MCF 10A (cell line): ENCODE measurements at regions not wholly inside any gene's neighbourhood (a gene's known extent, or its start where the extent isn't known, plus 50 kb on each side); places are given as distances from the start of the nearest gene placed in this dataset.

Experiments
- BruUV-seq: library from RNA; stranded (reverse); fragments of 400-500 nt; replicated peaks from 2 replicates; lab custom pipeline; 2021; lab: Mats Ljungman, UMichigan
- CTCF ChIA-PET: fragments of 300-600 bp; sonication (Branson Sonifier 250); formaldehyde crosslinking; extraction: SDS; loops from one replicate; lab custom pipeline; 2021; ENCODE audit warnings: antibody characterized with exemption, inconsistent platforms; lab: Yijun Ruan, JAX
- POLR2A ChIA-PET: fragments of 300-600, 350-650 bp; sonication (Branson Sonifier 250); formaldehyde crosslinking; extraction: SDS; loops from one replicate; lab custom pipeline; 2020; ENCODE audit warnings: antibody characterized with exemption, inconsistent platforms; lab: Yijun Ruan, JAX
- DNase-seq: peaks from one replicate; pipeline ENCODE4 v3.0.0-alpha.2; 2018; ENCODE audit not compliant: unreplicated experiment
- H3K27ac Mint-ChIP-seq: one replicate; pipeline ENCODE4 v1.8.0; 2022; ENCODE audit warnings: mild to moderate bottlenecking, low read depth, mixed read lengths; ENCODE audit not compliant: unreplicated experiment
- H3K27me3 Mint-ChIP-seq: one replicate; pipeline ENCODE4 v1.8.0; 2022; ENCODE audit warnings: mixed read lengths; ENCODE audit not compliant: insufficient read depth, unreplicated experiment
- H3K36me3 Mint-ChIP-seq: one replicate; pipeline ENCODE4 v1.8.0; 2022; ENCODE audit warnings: mild to moderate bottlenecking, moderate library complexity, mixed read lengths; ENCODE audit not compliant: insufficient read depth, unreplicated experiment
- H3K4me1 Mint-ChIP-seq: one replicate; pipeline ENCODE4 v1.8.0; 2022; ENCODE audit warnings: mixed read lengths; ENCODE audit not compliant: insufficient read depth, unreplicated experiment
- H3K4me3 Mint-ChIP-seq: one replicate; pipeline ENCODE4 v1.8.0; 2022; ENCODE audit warnings: mild to moderate bottlenecking, moderate library complexity, mixed read lengths; ENCODE audit not compliant: unreplicated experiment
- H3K9me3 Mint-ChIP-seq: one replicate; pipeline ENCODE4 v1.8.0; 2022; ENCODE audit warnings: mixed read lengths; ENCODE audit not compliant: unreplicated experiment
- intact Hi-C: fragments of 100-400 bp; cut with micrococcal nuclease; formaldehyde crosslinking; loops from 2 replicates; pipeline ENCODE4 v1.14.1; 2022
- TF ChIP-seq, protein P1 (sequence below): fragments of 200-600 bp; IDR thresholded peaks from one replicate; pipeline ENCODE4 v1.8.0; 2022; ENCODE audit warnings: antibody characterized with exemption, mild to moderate bottlenecking; ENCODE audit not compliant: unreplicated experiment

DNA sequence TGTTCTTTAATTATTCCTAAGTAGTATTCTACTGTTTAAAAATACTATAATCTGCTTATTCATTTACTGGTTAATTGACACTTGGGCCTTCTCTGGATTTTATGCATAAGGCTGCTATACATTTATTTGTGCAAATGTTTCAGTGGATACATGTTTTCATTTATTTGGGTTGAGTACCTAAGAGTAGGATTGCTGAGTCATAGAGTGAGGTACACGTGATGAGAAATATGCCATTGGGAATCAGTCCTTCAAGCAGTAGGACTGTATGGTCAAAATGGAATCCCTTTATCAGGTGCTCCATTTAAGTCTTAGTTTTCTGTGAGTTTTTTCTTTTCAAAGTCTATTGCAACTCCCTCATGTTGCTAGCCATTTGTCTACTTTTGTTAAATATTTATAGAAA, 275.2 kb upstream of the SORL1-AS1 start:
- H3K27ac Mint-ChIP-seq: no peak overlapping the region
- no peak overlapping the region for H3K4me3 Mint-ChIP-seq
- TF ChIP-seq, protein P1, sequence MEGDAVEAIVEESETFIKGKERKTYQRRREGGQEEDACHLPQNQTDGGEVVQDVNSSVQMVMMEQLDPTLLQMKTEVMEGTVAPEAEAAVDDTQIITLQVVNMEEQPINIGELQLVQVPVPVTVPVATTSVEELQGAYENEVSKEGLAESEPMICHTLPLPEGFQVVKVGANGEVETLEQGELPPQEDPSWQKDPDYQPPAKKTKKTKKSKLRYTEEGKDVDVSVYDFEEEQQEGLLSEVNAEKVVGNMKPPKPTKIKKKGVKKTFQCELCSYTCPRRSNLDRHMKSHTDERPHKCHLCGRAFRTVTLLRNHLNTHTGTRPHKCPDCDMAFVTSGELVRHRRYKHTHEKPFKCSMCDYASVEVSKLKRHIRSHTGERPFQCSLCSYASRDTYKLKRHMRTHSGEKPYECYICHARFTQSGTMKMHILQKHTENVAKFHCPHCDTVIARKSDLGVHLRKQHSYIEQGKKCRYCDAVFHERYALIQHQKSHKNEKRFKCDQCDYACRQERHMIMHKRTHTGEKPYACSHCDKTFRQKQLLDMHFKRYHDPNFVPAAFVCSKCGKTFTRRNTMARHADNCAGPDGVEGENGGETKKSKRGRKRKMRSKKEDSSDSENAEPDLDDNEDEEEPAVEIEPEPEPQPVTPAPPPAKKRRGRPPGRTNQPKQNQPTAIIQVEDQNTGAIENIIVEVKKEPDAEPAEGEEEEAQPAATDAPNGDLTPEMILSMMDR: no peak
- peaks cover 8% of the 10 kb centered on the region for H3K9me3 Mint-ChIP-seq
- BruUV-seq: no TSS peak
- H3K27me3 Mint-ChIP-seq: no peaks in the 10 kb centered on the region
- ChIA-PET POLR2A (no interaction called here), CTCF (no interaction called here)
- no peaks in the 10 kb centered on the region for H3K36me3 Mint-ChIP-seq
- no peaks in the 10 kb centered on the region for H3K4me1 Mint-ChIP-seq
- no peak for DNase-seq
- intact Hi-C loops: no loop called here

DNA sequence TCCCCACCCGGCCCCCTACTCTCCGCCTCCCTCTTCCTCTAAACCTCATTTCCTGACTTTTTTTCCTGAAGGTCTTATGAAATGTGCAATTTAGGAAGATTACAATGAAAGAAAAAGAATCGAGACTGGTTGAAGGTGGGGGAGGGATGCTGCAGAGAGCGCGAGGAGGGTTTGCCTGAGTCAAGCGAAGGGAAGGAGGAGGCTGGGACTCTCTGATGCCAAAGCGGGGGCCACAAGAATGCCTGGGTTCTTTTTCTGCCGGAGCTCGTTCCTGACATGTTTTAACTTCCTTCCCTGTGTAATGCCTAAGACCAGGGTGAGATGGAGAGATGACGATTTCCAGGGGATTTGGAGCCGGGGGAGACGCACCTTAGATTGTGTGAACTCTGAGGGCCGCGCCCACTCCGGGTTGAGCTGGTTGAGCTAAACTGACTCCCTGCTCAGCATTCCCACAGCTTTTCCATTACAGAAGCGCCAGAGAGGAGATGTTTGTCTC, 270.5 kb upstream of the SORL1-AS1 start:
- CTCF ChIA-PET: no interaction called here
- no TSS peak for BruUV-seq
- Mint-ChIP-seq H3K4me1 (no peaks in the 10 kb centered on the region), H3K27ac (no peak overlapping the region), H3K9me3 (peaks cover 12% of the 10 kb centered on the region), H3K4me3 (no peak overlapping the region), H3K27me3 (no peaks in the 10 kb centered on the region), H3K36me3 (no peaks in the 10 kb centered on the region)
- intact Hi-C loops: no loop called here
- POLR2A ChIA-PET: no interaction called here
- TF ChIP-seq, protein P1: no peak
- DNase-seq: no peak

DNA sequence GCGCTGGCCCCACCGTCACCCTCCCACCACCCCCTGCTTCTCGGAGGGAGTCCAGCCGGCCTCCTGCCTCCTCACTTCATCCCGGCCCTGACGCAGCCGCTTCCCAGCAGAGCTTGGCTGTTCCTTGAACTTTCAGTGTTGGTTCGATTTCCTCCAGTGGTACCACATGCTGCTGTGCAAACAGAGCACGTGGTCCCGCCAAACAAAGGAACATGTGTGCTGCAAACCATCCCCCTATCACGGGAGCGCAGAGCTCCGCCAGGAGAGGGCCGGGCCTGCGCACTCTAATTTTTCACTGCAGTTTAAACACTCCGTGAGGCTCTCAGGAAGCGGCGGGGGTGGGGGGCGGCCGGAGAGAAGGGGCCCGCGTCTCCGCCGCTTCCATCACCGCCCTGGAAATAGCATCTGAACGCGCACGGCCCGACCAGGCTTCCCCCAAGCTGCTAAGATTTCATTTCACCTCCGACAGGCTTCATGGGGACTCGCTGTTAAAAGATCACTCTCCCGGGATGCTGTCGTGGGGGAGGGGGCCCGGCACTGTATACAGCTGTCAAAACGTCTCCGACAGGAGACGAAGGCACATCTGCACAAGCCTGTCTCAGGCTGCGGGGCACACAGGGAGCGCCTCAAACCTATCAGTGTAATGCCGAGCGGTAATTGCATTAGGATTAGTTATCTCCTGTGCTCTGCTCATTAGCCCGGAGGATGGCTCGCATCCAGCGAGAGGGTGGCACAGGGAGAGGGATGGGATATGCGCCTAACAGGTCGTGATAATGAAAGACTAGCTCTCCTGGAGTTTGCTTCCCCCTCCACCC, 269.9 kb upstream of the SORL1-AS1 start:
- no peaks in the 10 kb centered on the region for H3K27me3 Mint-ChIP-seq
- H3K9me3 Mint-ChIP-seq: peaks cover 12% of the 10 kb centered on the region
- ChIA-PET CTCF (no interaction called here), POLR2A (no interaction called here)
- no peak overlapping the region for H3K27ac Mint-ChIP-seq
- intact Hi-C loops: no loop called here
- DNase-seq: no peak
- no peaks in the 10 kb centered on the region for H3K36me3 Mint-ChIP-seq
- BruUV-seq: no TSS peak
- no peak overlapping the region for H3K4me3 Mint-ChIP-seq
- TF ChIP-seq, protein P1: no peak
- no peaks in the 10 kb centered on the region for H3K4me1 Mint-ChIP-seq

DNA sequence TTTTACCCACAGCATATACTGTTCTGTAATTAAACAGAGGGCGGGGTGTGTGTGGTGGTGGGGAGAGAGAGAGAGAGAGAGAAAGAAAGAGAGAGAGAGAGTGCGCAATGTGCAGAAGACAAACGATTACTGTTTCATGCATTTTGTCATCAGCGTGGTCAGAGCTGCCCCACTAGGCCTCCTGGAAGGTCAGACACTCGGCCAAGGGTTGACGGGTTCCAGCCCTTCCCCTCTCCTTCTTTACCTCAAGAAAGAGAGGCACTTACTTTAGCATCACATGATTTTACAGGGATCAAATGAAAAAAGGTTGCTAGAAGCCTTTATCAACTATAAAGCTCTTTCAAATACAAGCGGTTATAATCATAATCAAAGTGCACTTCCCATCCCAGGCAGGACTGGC, 269.2 kb upstream of the SORL1-AS1 start:
- intact Hi-C loops: no loop called here
- TF ChIP-seq, protein P1: no peak
- Mint-ChIP-seq H3K9me3 (peaks cover 12% of the 10 kb centered on the region), H3K4me3 (no peak overlapping the region), H3K4me1 (no peaks in the 10 kb centered on the region), H3K27me3 (no peaks in the 10 kb centered on the region), H3K36me3 (no peaks in the 10 kb centered on the region), H3K27ac (no peak overlapping the region)
- ChIA-PET CTCF (no interaction called here), POLR2A (no interaction called here)
- BruUV-seq: no TSS peak
- no peak for DNase-seq
